ENCODE measurements at regions not wholly inside any gene's neighbourhood (a gene's known extent, or its start where the extent isn't known, plus 50 kb on each side); places are given as distances from the start of the nearest gene placed in this dataset.

- 42 to 50% methylated on average over 5 of the region's 5 CpGs for WGBS, 2 experiments (ENCODE audit: low coverage in 1 of 2, low lambda C conversion rate in 2 of 2, missing lambda C conversion rate in 2 of 2)
- TF ChIP-seq EZH2phosphoT487 (IDR thresholded peaks at IDR 0.05; ENCODE audit: insufficient read depth, low read depth) (no peak), EZH2 (IDR thresholded peaks at IDR 0.05; ENCODE audit: insufficient read depth, poor library complexity, severe bottlenecking) (no peak)
- no peak overlapping the region for H3K9ac ChIP-seq
- no peak overlapping the region for H2AFZ ChIP-seq
- no peak overlapping the region for H3K27ac ChIP-seq
- no peaks in the 10 kb centered on the region for H3K79me2 ChIP-seq (ENCODE audit: insufficient read depth)
- H3F3A ChIP-seq (ENCODE audit: insufficient read depth) = no peaks in the 10 kb centered on the region
- H3K36me3 ChIP-seq (ENCODE audit: low read depth) = no peaks in the 10 kb centered on the region
- no peak overlapping the region for H3K4me2 ChIP-seq (ENCODE audit: unreplicated experiment)
- no peak for DNase-seq
- no peaks in the 10 kb centered on the region for H4K20me1 ChIP-seq (ENCODE audit: insufficient read depth)
- H3K9me3 ChIP-seq (ENCODE audit: low read depth) = no peaks in the 10 kb centered on the region
- H3K4me3 ChIP-seq = no peak overlapping the region
- no peaks in the 10 kb centered on the region for H3K27me3 ChIP-seq (replicated peaks; ENCODE audit: insufficient read depth)
- H3K9me2 ChIP-seq (ENCODE audit: insufficient read depth) = no peaks in the 10 kb centered on the region
- H3K4me1 ChIP-seq (ENCODE audit: insufficient read depth) = no peaks in the 10 kb centered on the region
- in situ Hi-C loops (cut with MboI) = no loop called here
These were observed 319.9 kb downstream of the TMEM121 start for GRCh38 chr14:105846312-105846711.

GRCh38 chr14:105847400-105847799 is 321.0 kb downstream of the TMEM121 start:
- in situ Hi-C loops (cut with MboI) = no loop called here
- Histone ChIP-seq H3K9me2 (ENCODE audit: insufficient read depth) (no peaks in the 10 kb centered on the region), H3F3A (ENCODE audit: insufficient read depth) (no peaks in the 10 kb centered on the region), H3K9ac (no peak overlapping the region), H3K27me3 (replicated peaks; ENCODE audit: insufficient read depth) (no peaks in the 10 kb centered on the region), H3K79me2 (ENCODE audit: insufficient read depth) (no peaks in the 10 kb centered on the region), H3K4me2 (ENCODE audit: unreplicated experiment) (no peak overlapping the region), H3K4me3 (no peak overlapping the region), H3K36me3 (ENCODE audit: low read depth) (no peaks in the 10 kb centered on the region), H3K9me3 (ENCODE audit: low read depth) (no peaks in the 10 kb centered on the region), H2AFZ (no peak overlapping the region), H4K20me1 (ENCODE audit: insufficient read depth) (no peaks in the 10 kb centered on the region), H3K27ac (no peak overlapping the region), H3K4me1 (ENCODE audit: insufficient read depth) (no peaks in the 10 kb centered on the region)
- DNase-seq = no peak
- no peak for TF ChIP-seq EZH2phosphoT487 (IDR thresholded peaks at IDR 0.05; ENCODE audit: insufficient read depth, low read depth)
- TF ChIP-seq EZH2 (IDR thresholded peaks at IDR 0.05; ENCODE audit: insufficient read depth, poor library complexity, severe bottlenecking) = no peak
- whole genome bisulfite sequencing, 2 experiments (ENCODE audit: low coverage in 1 of 2, low lambda C conversion rate in 2 of 2, missing lambda C conversion rate in 2 of 2) = 46 to 56% methylated on average over 14 of the region's 14 CpGs

- Histone ChIP-seq H3K4me3 (no peak overlapping the region), H3K9ac (no peak overlapping the region), H3K27me3 (replicated peaks; ENCODE audit: insufficient read depth) (no peaks in the 10 kb centered on the region), H3K79me2 (ENCODE audit: insufficient read depth) (no peaks in the 10 kb centered on the region), H4K20me1 (ENCODE audit: insufficient read depth) (no peaks in the 10 kb centered on the region), H3K27ac (no peak overlapping the region), H3K4me1 (ENCODE audit: insufficient read depth) (no peaks in the 10 kb centered on the region), H3K36me3 (ENCODE audit: low read depth) (no peaks in the 10 kb centered on the region), H2AFZ (no peak overlapping the region), H3K9me3 (ENCODE audit: low read depth) (no peaks in the 10 kb centered on the region), H3F3A (ENCODE audit: insufficient read depth) (no peaks in the 10 kb centered on the region), H3K4me2 (ENCODE audit: unreplicated experiment) (no peak overlapping the region), H3K9me2 (ENCODE audit: insufficient read depth) (no peaks in the 10 kb centered on the region)
- WGBS, 2 experiments (ENCODE audit: low coverage in 1 of 2, low lambda C conversion rate in 2 of 2, missing lambda C conversion rate in 2 of 2) = 3 to 23% methylated on average over 2 of the region's 2 CpGs
- in situ Hi-C loops (cut with MboI) = no loop called here
- DNase-seq = no peak
- TF ChIP-seq EZH2 (IDR thresholded peaks at IDR 0.05; ENCODE audit: insufficient read depth, poor library complexity, severe bottlenecking) (no peak), EZH2phosphoT487 (IDR thresholded peaks at IDR 0.05; ENCODE audit: insufficient read depth, low read depth) (no peak)
These were observed 322.2 kb downstream of the TMEM121 start for GRCh38 chr14:105848570-105848969.

- Histone ChIP-seq H3K9me3 (ENCODE audit: low read depth) (no peaks in the 10 kb centered on the region), H2AFZ (no peak overlapping the region), H3K4me1 (ENCODE audit: insufficient read depth) (no peaks in the 10 kb centered on the region), H4K20me1 (ENCODE audit: insufficient read depth) (no peaks in the 10 kb centered on the region), H3K4me3 (no peak overlapping the region), H3K36me3 (ENCODE audit: low read depth) (no peaks in the 10 kb centered on the region), H3K9me2 (ENCODE audit: insufficient read depth) (no peaks in the 10 kb centered on the region), H3K27ac (no peak overlapping the region), H3K4me2 (ENCODE audit: unreplicated experiment) (no peak overlapping the region), H3K27me3 (replicated peaks; ENCODE audit: insufficient read depth) (no peaks in the 10 kb centered on the region), H3K79me2 (ENCODE audit: insufficient read depth) (no peaks in the 10 kb centered on the region), H3K9ac (no peak overlapping the region), H3F3A (ENCODE audit: insufficient read depth) (no peaks in the 10 kb centered on the region)
- TF ChIP-seq EZH2 (IDR thresholded peaks at IDR 0.05; ENCODE audit: insufficient read depth, poor library complexity, severe bottlenecking) = no peak
- TF ChIP-seq EZH2phosphoT487 (IDR thresholded peaks at IDR 0.05; ENCODE audit: insufficient read depth, low read depth) = no peak
- 33 to 42% methylated on average over 7 to 11 of the region's 11 CpGs for WGBS, 2 experiments (ENCODE audit: low coverage in 1 of 2, low lambda C conversion rate in 2 of 2, missing lambda C conversion rate in 2 of 2)
- in situ Hi-C loops (cut with MboI) = no loop called here
- DNase-seq = no peak
These were observed 323.7 kb downstream of the TMEM121 start for GRCh38 chr14:105849933-105850626.
